ENCODE measurements at regions not wholly inside any gene's neighbourhood (a gene's known extent, or its start where the extent isn't known, plus 50 kb on each side); places are given as distances from the start of the nearest gene placed in this dataset.
A peak's percentile ranks its signal among the peaks of the same experiment; 100 is the strongest.

- TF ChIP-seq CTCF (conservative IDR thresholded peaks at IDR 0.05), result no peak
- Mint-ChIP-seq H3K4me1 (peaks cover 3% of the 10 kb centered on the region), H3K4me3 (no peak overlapping the region), H3K27ac (no peak overlapping the region), H3K27me3 (ENCODE audit: insufficient read depth) (peaks cover 4% of the 10 kb centered on the region), H3K36me3 (ENCODE audit: low read depth) (no peaks in the 10 kb centered on the region), H3K9me3 (peaks cover 34% of the 10 kb centered on the region)
- WGBS, 2 experiments (ENCODE audit: insufficient coverage in 1 of 2, insufficient read length in 1 of 2), result 78 to 100% methylated on average over 3 to 6 of the region's 6 CpGs
- Histone ChIP-seq H3K9me3 (ENCODE audit: control insufficient read depth, low read length) (no peaks in the 10 kb centered on the region), H3K4me3 (ENCODE audit: low read length) (no peak overlapping the region), H3K27me3 (ENCODE audit: control insufficient read depth, insufficient read depth, low read length, poor library complexity, severe bottlenecking) (no peaks in the 10 kb centered on the region), H3K4me1 (ENCODE audit: control insufficient read depth, insufficient read depth, low read length) (no peaks in the 10 kb centered on the region), H3K27ac (ENCODE audit: low read depth, low read length) (no peak overlapping the region), H3K9ac (ENCODE audit: extremely low read depth, low read length, poor library complexity, severe bottlenecking) (no peak overlapping the region), H3K36me3 (ENCODE audit: control insufficient read depth, insufficient read depth, low read length) (no peaks in the 10 kb centered on the region)
- peak; percentile 59 for DNase-seq
Observed at GRCh38 chrX:40383360-40383759, 197.4 kb upstream of the ATP6AP2 start.

GRCh38 chrX:40380655-40381488, 199.9 kb upstream of the ATP6AP2 start:
- Mint-ChIP-seq H3K4me3 (no peak overlapping the region), H3K9me3 (peaks cover 38% of the 10 kb centered on the region), H3K36me3 (ENCODE audit: low read depth) (no peaks in the 10 kb centered on the region), H3K4me1 (peaks cover 3% of the 10 kb centered on the region), H3K27ac (no peak overlapping the region), H3K27me3 (ENCODE audit: insufficient read depth) (peaks cover 4% of the 10 kb centered on the region)
- WGBS, 2 experiments (ENCODE audit: insufficient coverage in 1 of 2, insufficient read length in 1 of 2), result 63% methylated on average over 14 of the region's 16 CpGs; no CpG with 5 or more reads in 1 of the 2 experiments
- Histone ChIP-seq H3K36me3 (ENCODE audit: control insufficient read depth, insufficient read depth, low read length) (no peaks in the 10 kb centered on the region), H3K4me3 (ENCODE audit: low read length) (no peak overlapping the region), H3K27ac (ENCODE audit: low read depth, low read length) (peak overlapping the region; percentile 32), H3K4me1 (ENCODE audit: control insufficient read depth, insufficient read depth, low read length) (no peaks in the 10 kb centered on the region), H3K9ac (ENCODE audit: extremely low read depth, low read length, poor library complexity, severe bottlenecking) (no peak overlapping the region), H3K9me3 (ENCODE audit: control insufficient read depth, low read length) (no peaks in the 10 kb centered on the region), H3K27me3 (ENCODE audit: control insufficient read depth, insufficient read depth, low read length, poor library complexity, severe bottlenecking) (no peaks in the 10 kb centered on the region)
- DNase-seq, result peak; percentile 31
- no peak for TF ChIP-seq CTCF (conservative IDR thresholded peaks at IDR 0.05)

GRCh38 chrX:40377684-40378083, 203.1 kb upstream of the ATP6AP2 start:
- Mint-ChIP-seq H3K9me3 (peaks cover 32% of the 10 kb centered on the region), H3K27ac (no peak overlapping the region), H3K27me3 (ENCODE audit: insufficient read depth) (peaks cover 4% of the 10 kb centered on the region), H3K36me3 (ENCODE audit: low read depth) (no peaks in the 10 kb centered on the region), H3K4me3 (no peak overlapping the region), H3K4me1 (peaks cover 3% of the 10 kb centered on the region)
- no peak for TF ChIP-seq CTCF (conservative IDR thresholded peaks at IDR 0.05)
- WGBS, 2 experiments (ENCODE audit: insufficient coverage in 1 of 2, insufficient read length in 1 of 2), result 100% methylated on average over 1 of the region's 1 CpG; no CpG with 5 or more reads in 1 of the 2 experiments
- H3K9me3 ChIP-seq (ENCODE audit: control insufficient read depth, low read length), result no peaks in the 10 kb centered on the region
- no peak for DNase-seq
- no peaks in the 10 kb centered on the region for H3K4me1 ChIP-seq (ENCODE audit: control insufficient read depth, insufficient read depth, low read length)
- no peak overlapping the region for H3K4me3 ChIP-seq (ENCODE audit: low read length)
- H3K27ac ChIP-seq (ENCODE audit: low read depth, low read length), result no peak overlapping the region
- H3K9ac ChIP-seq (ENCODE audit: extremely low read depth, low read length, poor library complexity, severe bottlenecking), result no peak overlapping the region
- no peaks in the 10 kb centered on the region for H3K36me3 ChIP-seq (ENCODE audit: control insufficient read depth, insufficient read depth, low read length)
- no peaks in the 10 kb centered on the region for H3K27me3 ChIP-seq (ENCODE audit: control insufficient read depth, insufficient read depth, low read length, poor library complexity, severe bottlenecking)

All from endodermal cell (in vitro differentiated cells).